HG02610 (cell line): ENCODE measurements at regions not wholly inside any gene's neighbourhood (a gene's known extent, or its start where the extent isn't known, plus 50 kb on each side); places are given as distances from the start of the nearest gene placed in this dataset.
"Not testable (repeated sequence)": the region's sequence is repeated elsewhere in the genome, so short reads cannot be mapped to it uniquely, and the experiment has no call there.

Experiments used
- ATAC-seq: cut with Tn5 transposase; IDR thresholded peaks from one replicate; pipeline ENCODE4 v1.9.1; 2021; ENCODE audit warnings: mild to moderate bottlenecking, moderate library complexity; ENCODE audit not compliant: unreplicated experiment

- ATAC-seq, result no peak
These were observed 54.4 kb upstream of the BMP4 start for GRCh38 chr14:54010981-54011380.

DNA sequence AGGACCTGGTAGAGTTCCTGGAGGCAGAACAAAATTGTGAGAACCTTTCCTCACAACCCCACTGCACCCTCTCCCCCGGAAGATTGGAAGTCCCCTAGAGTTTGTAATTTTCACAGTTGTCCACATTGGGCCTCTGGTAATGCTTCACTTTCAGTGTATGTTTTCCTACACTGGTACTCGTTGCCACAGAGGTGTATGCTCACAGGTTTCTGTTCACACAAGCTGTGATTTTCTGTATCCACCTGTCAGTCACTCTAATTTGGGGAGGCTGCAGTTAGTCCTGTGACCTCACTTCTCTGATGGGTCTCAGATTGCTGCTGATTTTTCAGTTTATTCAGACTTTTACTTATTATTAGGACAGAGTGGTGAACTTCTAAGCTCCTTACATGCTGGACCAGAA lies 66.4 kb upstream of the BMP4 start:
- no peak for ATAC-seq

GRCh38 chr14:54025661-54026060 lies 69.0 kb upstream of the BMP4 start:
- no peak for ATAC-seq

DNA sequence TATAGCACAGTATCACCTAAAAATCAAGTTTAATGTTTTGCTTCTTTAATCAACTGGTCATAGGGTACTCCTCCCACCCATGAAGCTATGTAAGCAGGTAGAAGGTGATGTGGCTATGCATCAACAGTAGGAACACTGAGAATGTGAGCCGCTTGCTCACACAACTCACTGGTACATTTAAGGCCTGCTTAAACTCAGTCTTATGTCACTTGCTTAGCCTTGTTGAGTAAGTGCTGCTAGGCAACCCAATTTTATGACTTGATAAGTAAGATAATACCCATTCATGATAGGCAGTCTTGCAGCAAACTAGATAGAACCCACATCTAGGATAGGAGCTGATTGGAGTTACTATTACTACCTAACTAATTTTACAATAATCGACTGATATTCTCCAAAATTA lies 70.0 kb upstream of the BMP4 start:
- ATAC-seq, result no peak

- not testable (repeated sequence) for ATAC-seq
These were observed 74.4 kb upstream of the BMP4 start for GRCh38 chr14:54030996-54031395.

DNA sequence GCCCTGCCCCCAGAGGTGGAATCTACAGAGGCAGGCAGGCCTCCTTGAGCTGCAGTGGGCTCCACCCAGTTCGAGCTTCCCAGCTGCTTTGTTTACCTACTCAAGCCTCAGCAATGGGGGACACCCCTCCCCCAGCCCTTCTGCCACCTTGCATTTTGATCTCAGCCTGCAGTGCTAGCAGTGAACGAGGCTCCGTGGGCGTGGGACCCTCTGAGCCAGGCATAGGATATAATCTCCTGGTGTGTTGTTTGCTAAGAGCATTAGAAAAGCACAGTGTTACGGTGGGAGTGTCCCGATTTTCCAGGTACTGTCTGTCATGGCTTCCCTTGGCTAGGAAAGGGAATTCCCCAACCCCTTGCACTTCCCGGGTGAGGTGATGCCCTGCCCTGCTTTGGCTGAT lies 76.7 kb upstream of the BMP4 start:
- ATAC-seq, result not testable (repeated sequence)

DNA sequence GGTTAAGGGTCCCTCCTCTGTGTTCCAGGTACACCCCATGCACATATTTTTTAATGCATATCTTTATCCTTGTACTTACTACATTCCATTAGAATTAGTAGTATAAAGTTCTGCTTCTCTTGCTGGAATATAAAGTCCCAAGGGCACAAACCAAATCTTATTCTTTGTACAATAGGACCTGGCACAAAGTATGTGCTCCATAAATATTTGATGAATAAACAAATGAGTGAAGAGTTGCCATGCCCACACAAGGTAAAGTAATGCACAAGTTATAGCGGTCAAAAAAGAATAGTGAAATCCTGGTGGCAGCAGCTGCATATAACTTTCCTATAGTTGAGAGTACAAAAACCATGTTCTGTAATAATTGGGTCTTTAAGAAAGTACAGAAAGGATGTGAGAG lies 82.1 kb upstream of the BMP4 start:
- no peak for ATAC-seq

DNA sequence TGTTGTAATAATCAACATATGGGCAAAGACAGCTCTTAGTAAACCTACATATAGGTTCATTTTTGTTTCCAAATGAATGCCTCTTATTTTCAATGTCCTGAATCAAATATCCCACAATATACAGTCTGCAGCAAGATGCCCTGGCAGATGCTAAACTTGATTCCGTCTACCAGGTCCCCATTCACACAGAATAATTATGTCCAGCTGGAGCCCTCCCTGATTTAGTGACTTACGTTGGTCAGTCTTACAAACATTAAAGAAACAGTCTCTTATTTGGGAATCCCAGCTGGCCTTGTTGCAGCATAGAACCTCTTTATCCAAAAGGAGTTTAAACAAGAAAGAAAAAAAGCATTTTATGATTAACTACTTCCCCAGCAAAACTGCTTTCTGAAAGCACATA lies 82.7 kb upstream of the BMP4 start:
- no peak for ATAC-seq

GRCh38 chr14:54040846-54041245 lies 84.2 kb upstream of the BMP4 start:
- no peak for ATAC-seq

DNA sequence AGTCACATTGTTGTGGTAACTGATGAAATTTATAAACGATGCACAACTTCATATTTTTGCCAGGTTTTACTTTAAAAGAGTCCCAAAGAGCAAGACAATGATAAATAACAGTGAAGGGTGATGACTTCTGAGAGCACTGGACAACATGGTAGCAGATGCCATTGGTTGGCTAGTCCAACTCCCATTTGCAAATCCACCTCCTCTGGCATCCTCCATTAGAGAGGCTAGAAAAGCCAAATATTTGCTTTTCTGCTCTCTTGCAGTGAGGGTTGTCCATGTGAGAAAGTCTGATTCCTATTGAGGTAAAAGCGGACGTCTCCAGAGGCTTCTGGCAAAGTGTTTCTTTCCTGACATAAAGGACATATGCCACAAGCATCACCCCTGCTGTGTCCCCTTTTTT lies 89.6 kb upstream of the BMP4 start:
- no peak for ATAC-seq

DNA sequence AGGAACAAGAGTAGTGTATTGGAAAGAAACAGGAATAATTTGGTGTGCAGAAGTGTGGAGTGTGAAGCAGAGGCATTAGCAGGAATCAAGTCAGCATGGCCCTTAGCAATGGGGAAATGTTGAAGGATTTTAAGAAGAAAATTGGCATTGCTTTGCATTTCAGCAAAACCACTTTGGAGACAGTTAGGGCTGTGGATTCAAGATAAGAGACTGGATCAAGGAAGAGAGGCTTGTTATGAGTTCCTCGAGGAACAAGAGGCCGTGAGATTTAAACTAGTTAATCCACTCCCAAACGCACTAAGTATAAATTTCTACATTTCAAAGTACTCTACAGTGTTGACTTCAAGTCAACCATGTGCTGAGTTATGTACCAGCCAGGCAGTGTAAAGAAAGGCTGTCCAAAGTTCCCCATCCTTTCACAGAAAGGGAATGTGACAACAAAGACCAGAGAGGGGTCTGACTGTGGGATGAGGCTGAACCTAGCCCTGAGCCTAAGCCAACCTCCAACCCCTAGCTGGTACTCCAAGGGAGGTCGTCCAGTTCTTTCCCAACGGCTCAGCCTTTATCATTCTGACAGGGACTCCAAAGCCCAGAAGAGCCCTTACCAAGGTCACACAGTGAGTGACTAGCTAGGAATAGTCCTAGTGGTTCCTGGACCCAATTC lies 91.2 kb upstream of the BMP4 start:
- no peak for ATAC-seq

DNA sequence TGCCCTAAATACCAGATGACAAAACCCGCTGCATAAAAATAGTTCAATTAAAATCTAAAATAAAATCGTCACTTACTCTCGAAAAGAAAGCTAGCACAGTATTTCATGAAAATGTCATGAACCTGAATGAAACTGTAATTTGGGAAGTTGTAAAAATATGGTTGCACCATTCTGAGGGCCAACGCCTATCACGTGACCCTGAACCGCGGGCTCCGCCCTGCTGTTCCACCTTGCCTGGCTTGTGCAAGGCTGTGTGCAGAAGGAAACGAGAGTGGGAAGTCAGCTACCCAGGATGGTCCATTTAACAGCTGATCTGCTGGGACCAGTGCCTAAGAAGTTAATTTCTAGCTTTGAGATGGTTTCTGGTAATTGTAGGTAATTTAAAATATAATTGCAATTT lies 91.7 kb upstream of the BMP4 start:
- no peak for ATAC-seq

- ATAC-seq, result no peak
These were observed 92.1 kb upstream of the BMP4 start for GRCh38 chr14:54048736-54049135.

DNA sequence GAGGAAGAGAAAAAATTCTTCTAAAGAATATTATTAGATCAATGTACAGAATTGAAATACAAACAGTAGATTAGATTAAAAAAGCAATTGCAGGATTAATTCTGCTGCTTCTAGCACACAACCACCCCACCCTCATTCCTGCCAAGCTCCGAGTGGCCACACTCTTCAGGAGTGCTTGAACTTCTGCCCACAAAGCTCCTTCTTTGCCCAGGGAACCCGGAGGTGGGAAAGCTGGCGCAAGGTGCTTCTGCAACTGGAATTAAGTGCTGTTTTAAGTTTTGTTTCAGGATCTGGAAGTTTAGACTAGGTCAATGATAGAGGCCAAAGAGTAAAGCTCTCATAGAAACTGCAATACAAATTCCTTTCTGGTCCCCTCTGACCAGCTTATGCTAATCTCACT lies 94.1 kb upstream of the BMP4 start:
- ATAC-seq, result no peak

GRCh38 chr14:54052696-54053385 lies 96.2 kb upstream of the BMP4 start:
- ATAC-seq, result no peak

DNA sequence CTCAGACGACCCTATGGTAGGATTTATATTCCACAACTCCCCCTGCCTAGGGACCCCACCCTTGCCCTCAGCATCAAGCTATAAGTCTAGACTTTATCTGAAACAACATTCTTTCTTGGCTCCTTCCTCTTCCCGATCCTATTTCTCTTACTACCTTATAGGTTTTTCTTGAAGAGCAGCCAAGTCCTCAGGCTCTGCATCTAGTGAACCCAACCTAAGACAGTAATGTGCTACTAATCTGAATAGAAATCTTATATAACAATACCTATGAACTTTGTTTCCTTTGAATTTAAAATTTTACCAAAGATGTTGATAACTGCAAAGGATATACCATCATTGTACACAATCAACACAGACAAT lies 96.7 kb upstream of the BMP4 start:
- ATAC-seq, result no peak

- ATAC-seq, result no peak
These were observed 101.9 kb upstream of the BMP4 start for GRCh38 chr14:54058505-54058904.

- ATAC-seq, result no peak
These were observed 127.1 kb upstream of the BMP4 start for GRCh38 chr14:54083549-54084239.

DNA sequence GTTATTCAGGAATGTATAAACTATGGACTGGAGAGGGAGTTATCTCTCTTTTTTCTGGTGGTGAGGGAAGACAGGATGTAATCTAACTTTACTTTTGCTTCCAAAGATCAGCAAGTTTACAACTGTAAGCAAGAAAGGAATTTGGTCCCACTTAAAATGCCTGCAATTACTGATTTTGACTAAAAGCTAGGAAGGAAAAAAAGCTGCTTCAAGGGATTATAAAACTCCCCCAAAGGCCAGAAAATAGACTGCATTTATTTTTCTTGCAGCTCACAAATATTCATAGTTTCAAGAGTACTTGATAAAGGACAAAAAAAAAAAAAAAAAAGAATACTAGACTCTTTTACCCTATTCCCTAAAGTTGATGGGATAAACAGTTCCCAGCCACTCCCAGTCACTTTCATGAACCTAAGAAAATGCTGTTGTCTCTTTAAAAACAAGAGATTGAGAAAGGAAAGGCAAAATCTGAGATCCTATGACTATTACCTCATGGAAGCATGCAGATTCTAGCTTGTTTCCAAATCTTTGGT lies 128.7 kb upstream of the BMP4 start:
- no peak for ATAC-seq

- no peak for ATAC-seq
These were observed 129.2 kb upstream of the BMP4 start for GRCh38 chr14:54085841-54086240.

DNA sequence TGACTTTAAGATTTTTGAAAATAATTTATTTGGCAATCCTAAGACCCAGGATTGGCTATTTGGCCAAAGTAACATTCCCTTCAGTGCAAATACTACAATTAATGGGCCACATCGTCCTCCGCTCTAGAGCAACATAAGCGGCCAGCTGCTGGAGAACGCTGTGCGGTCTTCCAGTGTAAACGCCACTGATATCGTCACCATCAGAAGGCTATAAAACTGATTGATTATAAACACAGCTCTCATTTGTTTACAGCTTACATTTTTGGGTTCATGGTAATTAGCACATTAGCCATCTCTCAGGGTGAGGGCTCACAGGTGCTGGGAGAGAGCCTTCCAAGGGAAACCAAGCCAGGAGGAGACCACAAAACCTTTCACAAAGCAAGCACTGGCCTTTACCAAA lies 130.1 kb upstream of the BMP4 start:
- no peak for ATAC-seq

GRCh38 chr14:54087376-54087775 lies 130.8 kb upstream of the BMP4 start:
- ATAC-seq, result no peak
